ENCODE measurements at regions not wholly inside any gene's neighbourhood (a gene's known extent, or its start where the extent isn't known, plus 50 kb on each side); places are given as distances from the start of the nearest gene placed in this dataset.

DNA sequence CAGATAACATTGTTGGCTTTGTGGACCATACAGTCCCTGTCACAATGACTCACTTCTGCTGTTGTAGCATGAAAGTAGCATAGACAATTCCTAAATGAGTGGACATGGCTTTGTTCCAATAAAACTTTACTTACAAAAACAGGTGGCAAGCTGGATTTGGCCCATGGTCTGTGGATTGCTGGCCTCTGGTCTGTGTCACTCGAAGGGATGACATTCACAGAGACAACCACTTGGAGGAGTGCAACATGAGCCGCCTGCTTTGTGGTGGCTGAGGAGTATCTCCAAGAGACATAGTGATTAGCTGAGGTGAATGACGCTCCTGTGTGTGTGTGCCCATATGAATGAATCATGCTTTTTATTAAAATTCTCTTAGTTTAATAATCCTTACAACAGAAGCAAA lies 81.3 kb upstream of the NRXN3 start:
- TF ChIP-seq CTCF (conservative IDR thresholded peaks at IDR 0.05; ENCODE audit: low read depth, low read length) (no peak), EZH2 (IDR thresholded peaks at IDR 0.05; ENCODE audit: borderline replicate concordance, low read depth, low read length, poor library complexity, severe bottlenecking) (no peak)

Data from A673 (cell line).